ENCODE measurements at regions not wholly inside any gene's neighbourhood (a gene's known extent, or its start where the extent isn't known, plus 50 kb on each side); places are given as distances from the start of the nearest gene placed in this dataset.
A peak's percentile ranks its signal among the peaks of the same experiment; 100 is the strongest.

DNA sequence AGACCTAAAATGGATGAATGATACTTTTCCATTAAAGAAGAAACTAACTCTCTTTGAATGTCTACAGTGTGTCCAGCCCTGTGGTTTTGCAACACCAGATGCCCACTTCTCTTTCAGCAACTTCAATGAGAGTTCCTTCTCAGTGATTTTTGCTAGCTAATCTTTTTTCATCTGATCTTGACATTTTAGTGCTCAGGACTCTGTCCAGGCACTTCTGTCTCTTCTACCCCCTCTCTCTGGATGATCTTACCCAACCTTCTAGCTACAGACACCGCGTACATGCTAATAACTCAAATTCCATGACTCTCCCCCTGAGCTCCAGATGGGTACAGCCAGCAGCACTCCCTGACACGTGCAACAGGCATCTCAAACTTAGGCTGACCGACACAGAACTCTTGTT lies 161.1 kb upstream of the FOXN3 start:
- H3K27ac Mint-ChIP-seq = peak overlapping the region; percentile 51
- peaks cover 39% of the 10 kb centered on the region for H3K4me1 Mint-ChIP-seq
- DNase-seq (ENCODE audit: low spot score in 2 of 2, unreplicated experiment in 2 of 2) = no peak
- peaks cover 9% of the 10 kb centered on the region for H3K9me3 Mint-ChIP-seq
- no peak for TF ChIP-seq CTCF (IDR thresholded peaks at IDR 0.05; ENCODE audit: unreplicated experiment)
- no peaks in the 10 kb centered on the region for H3K27me3 Mint-ChIP-seq (ENCODE audit: low read depth)
- H3K36me3 Mint-ChIP-seq = peaks cover 21% of the 10 kb centered on the region
- H3K4me3 Mint-ChIP-seq = no peak overlapping the region

GRCh38 chr14:89576960-89577359 lies 159.9 kb upstream of the FOXN3 start:
- H3K27me3 Mint-ChIP-seq (ENCODE audit: low read depth) = no peaks in the 10 kb centered on the region

DNA sequence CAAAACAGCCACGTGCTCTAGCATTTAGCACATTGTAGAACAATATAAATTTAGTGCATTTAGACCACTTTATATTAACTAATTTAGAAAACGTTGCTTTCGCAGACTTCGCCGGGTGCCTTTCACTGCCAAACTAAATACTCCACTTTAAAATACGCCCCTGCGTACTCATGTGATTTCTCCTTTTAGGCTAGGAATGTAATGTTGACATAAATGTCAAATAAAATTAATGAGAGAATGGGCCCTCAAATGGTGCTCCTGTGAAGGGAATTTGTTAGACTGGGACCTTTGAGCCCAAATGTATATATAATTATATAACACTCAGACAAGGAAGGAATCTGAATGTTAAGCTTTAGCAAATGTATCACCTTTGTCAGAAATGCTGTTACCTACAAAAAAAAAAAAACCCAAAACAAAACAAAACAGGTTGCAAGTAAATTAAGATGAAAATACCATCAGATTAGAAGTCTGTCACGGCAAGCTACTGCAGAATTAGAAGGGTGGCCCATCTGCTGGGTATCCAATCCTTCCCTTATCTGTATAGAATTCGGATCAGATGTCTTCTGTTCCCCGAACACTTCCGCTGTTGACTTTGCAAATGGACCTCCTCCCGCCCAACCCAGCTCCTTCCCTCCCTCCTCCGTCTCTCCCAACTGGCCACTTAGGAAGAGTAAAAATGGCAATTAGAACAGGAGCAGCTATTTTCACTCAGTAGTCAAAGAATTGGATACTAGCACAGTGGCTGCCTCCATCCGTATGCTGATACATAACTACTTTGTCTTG lies 159.3 kb upstream of the FOXN3 start:
- TF ChIP-seq CTCF (IDR thresholded peaks at IDR 0.05; ENCODE audit: unreplicated experiment) = no peak
- no peak for DNase-seq (ENCODE audit: low spot score in 2 of 2, unreplicated experiment in 2 of 2)
- H3K4me3 Mint-ChIP-seq = peak overlapping the region; percentile 23
- no peaks in the 10 kb centered on the region for H3K9me3 Mint-ChIP-seq
- peak overlapping the region; percentile 37 for H3K27ac Mint-ChIP-seq
- no peaks in the 10 kb centered on the region for H3K27me3 Mint-ChIP-seq (ENCODE audit: low read depth)
- peaks cover 41% of the 10 kb centered on the region for H3K4me1 Mint-ChIP-seq
- peaks cover 5% of the 10 kb centered on the region for H3K36me3 Mint-ChIP-seq

More at GRCh38 chr14:89576960-89577359, 159.9 kb upstream of the FOXN3 start:
- peaks cover 1% of the 10 kb centered on the region for H3K9me3 Mint-ChIP-seq
- H3K4me3 Mint-ChIP-seq = no peak overlapping the region
- DNase-seq (ENCODE audit: low spot score in 2 of 2, unreplicated experiment in 2 of 2) = no peak
- H3K27ac Mint-ChIP-seq = peak overlapping the region; percentile 37
- no peak for TF ChIP-seq CTCF (IDR thresholded peaks at IDR 0.05; ENCODE audit: unreplicated experiment)
- H3K4me1 Mint-ChIP-seq = peaks cover 41% of the 10 kb centered on the region
- peaks cover 11% of the 10 kb centered on the region for H3K36me3 Mint-ChIP-seq

- TF ChIP-seq CTCF (IDR thresholded peaks at IDR 0.05; ENCODE audit: unreplicated experiment) = no peak
- Mint-ChIP-seq H3K27ac (peak overlapping the region; percentile 38), H3K9me3 (no peaks in the 10 kb centered on the region), H3K4me3 (no peak overlapping the region), H3K4me1 (peaks cover 41% of the 10 kb centered on the region), H3K27me3 (ENCODE audit: low read depth) (no peaks in the 10 kb centered on the region), H3K36me3 (peaks cover under 1% of the 10 kb centered on the region)
- DNase-seq (ENCODE audit: low spot score in 2 of 2, unreplicated experiment in 2 of 2) = no peak
These were observed 158.5 kb upstream of the FOXN3 start for GRCh38 chr14:89575386-89576061.

- DNase-seq (ENCODE audit: low spot score in 2 of 2, unreplicated experiment in 2 of 2) = no peak
- peaks cover 38% of the 10 kb centered on the region for H3K4me1 Mint-ChIP-seq
- no peak overlapping the region for H3K27ac Mint-ChIP-seq
- peaks cover 4% of the 10 kb centered on the region for H3K36me3 Mint-ChIP-seq
- no peaks in the 10 kb centered on the region for H3K27me3 Mint-ChIP-seq (ENCODE audit: low read depth)
- no peaks in the 10 kb centered on the region for H3K9me3 Mint-ChIP-seq
- TF ChIP-seq CTCF (IDR thresholded peaks at IDR 0.05; ENCODE audit: unreplicated experiment) = no peak
- H3K4me3 Mint-ChIP-seq = no peak overlapping the region
These were observed 157.4 kb upstream of the FOXN3 start for GRCh38 chr14:89574420-89574819.

All from mesothelial cell of epicardium (in vitro differentiated cells).